ENCODE measurements at regions not wholly inside any gene's neighbourhood (a gene's known extent, or its start where the extent isn't known, plus 50 kb on each side); places are given as distances from the start of the nearest gene placed in this dataset.

GRCh38 chr18:67290421-67290820 lies 226.1 kb downstream of the DSEL start:
- DNase-seq (ENCODE audit: low read depth) = no peak

GRCh38 chr18:67285583-67285982 lies 230.9 kb downstream of the DSEL start:
- no peak for DNase-seq (ENCODE audit: low read depth)

GRCh38 chr18:67282796-67283195 lies 233.7 kb downstream of the DSEL start:
- no peak for DNase-seq (ENCODE audit: low read depth)

- no peak for DNase-seq (ENCODE audit: low read depth)
Observed at GRCh38 chr18:67281746-67282145, 234.8 kb downstream of the DSEL start.

- DNase-seq (ENCODE audit: low read depth) = no peak
Observed at GRCh38 chr18:67280486-67281242, 235.9 kb downstream of the DSEL start.

- DNase-seq (ENCODE audit: low read depth) = no peak
Observed at GRCh38 chr18:67279988-67280387, 236.5 kb downstream of the DSEL start.

GRCh38 chr18:67278984-67279383 lies 237.5 kb downstream of the DSEL start:
- no peak for DNase-seq (ENCODE audit: low read depth)

GRCh38 chr18:67276638-67277037 lies 239.9 kb downstream of the DSEL start:
- DNase-seq (ENCODE audit: low read depth) = no peak

GRCh38 chr18:67273288-67273687 lies 243.2 kb downstream of the DSEL start:
- no peak for DNase-seq (ENCODE audit: low read depth)

- no peak for DNase-seq (ENCODE audit: low read depth)
Observed at GRCh38 chr18:67269206-67269605, 247.3 kb downstream of the DSEL start.

- DNase-seq (ENCODE audit: low read depth) = no peak
Observed at GRCh38 chr18:67268530-67268929, 248.0 kb downstream of the DSEL start.

- no peak for DNase-seq (ENCODE audit: low read depth)
Observed at GRCh38 chr18:67266246-67267237, 250.0 kb downstream of the DSEL start.

GRCh38 chr18:67265464-67266245 lies 250.9 kb downstream of the DSEL start:
- DNase-seq (ENCODE audit: low read depth) = no peak

GRCh38 chr18:67261931-67262552 lies 254.5 kb downstream of the DSEL start:
- no peak for DNase-seq (ENCODE audit: low read depth)

- no peak for DNase-seq (ENCODE audit: low read depth)
Observed at GRCh38 chr18:67260841-67261240, 255.7 kb downstream of the DSEL start.

GRCh38 chr18:67250776-67251424 lies 265.6 kb downstream of the DSEL start:
- DNase-seq (ENCODE audit: low read depth) = no peak

GRCh38 chr18:67243799-67244587 lies 272.5 kb downstream of the DSEL start:
- no peak for DNase-seq (ENCODE audit: low read depth)

- no peak for DNase-seq (ENCODE audit: low read depth)
Observed at GRCh38 chr18:67242001-67242400, 274.5 kb downstream of the DSEL start.

GRCh38 chr18:67241299-67241698 lies 275.2 kb downstream of the DSEL start:
- no peak for DNase-seq (ENCODE audit: low read depth)

GRCh38 chr18:67239826-67240225 lies 276.7 kb downstream of the DSEL start:
- no peak for DNase-seq (ENCODE audit: low read depth)
